ENCODE measurements at regions not wholly inside any gene's neighbourhood (a gene's known extent, or its start where the extent isn't known, plus 50 kb on each side); places are given as distances from the start of the nearest gene placed in this dataset.

GRCh38 chr5:81826128-81826527 lies 75.2 kb upstream of the SSBP2 start:
- no peaks in the 10 kb centered on the region for H3K36me3 ChIP-seq (ENCODE audit: control insufficient read depth in 2 of 2, insufficient read depth in 2 of 2, low read length in 1 of 2)
- no peaks in the 10 kb centered on the region for H4K20me1 ChIP-seq (ENCODE audit: control insufficient read depth, insufficient read depth)
- DNase-seq (ENCODE audit: low read depth, low spot score) (no peak), ATAC-seq (no peak), FAIRE-seq (no peak)
- H3K9me3 ChIP-seq (replicated peaks; ENCODE audit: control insufficient read depth, insufficient read depth, low read length), result no peaks in the 10 kb centered on the region
- H3K4me1 ChIP-seq (ENCODE audit: control insufficient read depth, insufficient read depth, low read length), result no peaks in the 10 kb centered on the region
- WGBS (ENCODE audit: insufficient coverage, insufficient replicate concordance, low lambda C conversion rate, missing lambda C conversion rate), result 61% methylated on average over 2 of the region's 2 CpGs
- TF ChIP-seq USF2 (IDR thresholded peaks at IDR 0.05; ENCODE audit: borderline replicate concordance, low read depth, low read length), result no peak
- no peak for TF ChIP-seq SREBF2 (IDR thresholded peaks at IDR 0.05; ENCODE audit: low read length)
- 0 out of 6 replicates have a peak, but pooled peaks of 1 of the 3 experiments have one; percentile 7 for TF ChIP-seq CTCF (IDR thresholded peaks at IDR 0.05 in 2 of 3, conservative IDR thresholded peaks at IDR 0.05 in 1 of 3; ENCODE audit: control insufficient read depth in 2 of 3, extremely low read depth in 1 of 3, insufficient read depth in 1 of 3, low read depth in 3 of 3, low read length in 3 of 3)
- no peaks in the 10 kb centered on the region for H3K79me2 ChIP-seq (ENCODE audit: control insufficient read depth, insufficient read depth, low read length)
- no peak overlapping the region for H3K9ac ChIP-seq (ENCODE audit: control insufficient read depth, insufficient read depth, low read length)
- ChIA-PET RAD21 (ENCODE audit: unreplicated experiment) (interaction anchor here (2.0 kb wide), 1 partner anchor 13 kb away, joined by 4 read pairs; no protein-coding TSS in a partner anchor), CTCF (interaction anchor here (0.9 to 2.0 kb wide), 3 partner anchors 9 to 318 kb away, joined by 3 to 8 read pairs (median 3); no protein-coding TSS in a partner anchor), POLR2A (no interaction called here), SMC1A (ENCODE audit: uncharacterized antibody, unreplicated experiment) (interaction anchor here (0.9 kb wide), 1 partner anchor 309 kb away, joined by 3 read pairs; no protein-coding TSS in a partner anchor)
- no peaks in the 10 kb centered on the region for H3K27me3 ChIP-seq (replicated peaks in 1 of 2; ENCODE audit: control insufficient read depth in 2 of 2, insufficient read depth in 2 of 2, low read length in 1 of 2)
- in situ Hi-C loops (cut with MboI), result no loop called here
- intact Hi-C loops (cut with micrococcal nuclease; ENCODE audit: unreplicated experiment), result no loop called here
- no peak overlapping the region for H2AFZ ChIP-seq (ENCODE audit: control insufficient read depth, low read depth, low read length)
- H3K4me2 ChIP-seq (ENCODE audit: control insufficient read depth, insufficient read depth), result no peak overlapping the region
- no TSS peak for BruUV-seq (replicated peaks)
- H3K4me3 ChIP-seq, result no peak overlapping the region
- H3K27ac ChIP-seq (ENCODE audit: control insufficient read depth, insufficient read depth), result no peak overlapping the region

- in situ Hi-C loops (cut with MboI), result no loop called here
- BruUV-seq (replicated peaks), result no TSS peak
- 17% methylated on average over 3 of the region's 3 CpGs for WGBS (ENCODE audit: insufficient coverage, insufficient replicate concordance, low lambda C conversion rate, missing lambda C conversion rate)
- H3K79me2 ChIP-seq (ENCODE audit: control insufficient read depth, insufficient read depth, low read length), result no peaks in the 10 kb centered on the region
- intact Hi-C loops (cut with micrococcal nuclease; ENCODE audit: unreplicated experiment), result no loop called here
- ChIA-PET RAD21 (ENCODE audit: unreplicated experiment) (interaction anchor here (2.0 kb wide), 1 partner anchor 14 kb away, joined by 4 read pairs; no protein-coding TSS in a partner anchor), POLR2A (no interaction called here), CTCF (interaction anchor here (0.9 to 2.0 kb wide), 2 partner anchors 13 to 317 kb away, joined by 3 to 8 read pairs; no protein-coding TSS in a partner anchor), SMC1A (ENCODE audit: uncharacterized antibody, unreplicated experiment) (interaction anchor here (0.9 kb wide), 1 partner anchor 309 kb away, joined by 3 read pairs; no protein-coding TSS in a partner anchor)
- H3K9ac ChIP-seq (ENCODE audit: control insufficient read depth, insufficient read depth, low read length), result no peak overlapping the region
- H3K36me3 ChIP-seq (ENCODE audit: control insufficient read depth in 2 of 2, insufficient read depth in 2 of 2, low read length in 1 of 2), result no peaks in the 10 kb centered on the region
- no peak overlapping the region for H2AFZ ChIP-seq (ENCODE audit: control insufficient read depth, low read depth, low read length)
- no peaks in the 10 kb centered on the region for H3K9me3 ChIP-seq (replicated peaks; ENCODE audit: control insufficient read depth, insufficient read depth, low read length)
- H4K20me1 ChIP-seq (ENCODE audit: control insufficient read depth, insufficient read depth), result no peaks in the 10 kb centered on the region
- no peak overlapping the region for H3K27ac ChIP-seq (ENCODE audit: control insufficient read depth, insufficient read depth)
- DNase-seq (ENCODE audit: low read depth, low spot score) (no peak), ATAC-seq (no peak), FAIRE-seq (no peak)
- H3K4me1 ChIP-seq (ENCODE audit: control insufficient read depth, insufficient read depth, low read length), result no peaks in the 10 kb centered on the region
- H3K27me3 ChIP-seq (replicated peaks in 1 of 2; ENCODE audit: control insufficient read depth in 2 of 2, insufficient read depth in 2 of 2, low read length in 1 of 2), result no peaks in the 10 kb centered on the region
- H3K4me2 ChIP-seq (ENCODE audit: control insufficient read depth, insufficient read depth), result no peak overlapping the region
- no peak overlapping the region for H3K4me3 ChIP-seq
- no peak for TF ChIP-seq BHLHE40 (IDR thresholded peaks at IDR 0.05; ENCODE audit: borderline replicate concordance in 1 of 2, low read depth in 2 of 2, low read length in 1 of 2)
- no peak for TF ChIP-seq MAX (IDR thresholded peaks at IDR 0.05; ENCODE audit: low read depth, low read length)
- TF ChIP-seq ZNF687 (IDR thresholded peaks at IDR 0.05), result no peak
Measured at GRCh38 chr5:81825237-81825636, 74.3 kb upstream of the SSBP2 start.

Measured in GM12878 (cell line).